ENCODE measurements at regions not wholly inside any gene's neighbourhood (a gene's known extent, or its start where the extent isn't known, plus 50 kb on each side); places are given as distances from the start of the nearest gene placed in this dataset.

- DNase-seq, result no peak
- H3K4me3 ChIP-seq (ENCODE audit: low read depth in 2 of 2, low read length in 1 of 2), result no peak overlapping the region
- H3K4me1 ChIP-seq (ENCODE audit: control insufficient read depth in 1 of 2, insufficient read depth in 2 of 2, low read depth in 1 of 2, low read length in 1 of 2), result peaks cover 16 to 34% of the 10 kb centered on the region in 2 experiments
- no peaks in the 10 kb centered on the region for H3K9me3 ChIP-seq
- H3K4me2 ChIP-seq, result peak overlapping the region; percentile 7
- H4K20me1 ChIP-seq (ENCODE audit: insufficient read depth), result no peaks in the 10 kb centered on the region
- peak overlapping the region in 1 of 2 experiments; percentile 72; a peak in 2 of 4 replicates for H3K27ac ChIP-seq (ENCODE audit: low read depth in 2 of 2, low read length in 1 of 2)
- H2AFZ ChIP-seq (ENCODE audit: low read depth), result no peak overlapping the region
- ChIA-PET CTCF (interaction anchor here (1.1 to 2.6 kb wide), 4 partner anchors 56 to 273 kb away, joined by 3 to 11 read pairs (median 4); no protein-coding TSS in a partner anchor), POLR2A (no interaction called here)
- 50% methylated on average over 8 of the region's 8 CpGs for WGBS (ENCODE audit: low lambda C conversion rate)
- H3K9me2 ChIP-seq, result no peaks in the 10 kb centered on the region
- no peaks in the 10 kb centered on the region for H3K36me3 ChIP-seq (replicated peaks in 1 of 2; ENCODE audit: control insufficient read depth in 1 of 2, insufficient read depth in 2 of 2, low read length in 1 of 2)
- peaks cover 14% of the 10 kb centered on the region for H3F3A ChIP-seq (replicated peaks; ENCODE audit: insufficient read depth)
- H3K79me2 ChIP-seq (ENCODE audit: insufficient read depth), result no peaks in the 10 kb centered on the region
- no peak overlapping the region for H3K9ac ChIP-seq
- H3K27me3 ChIP-seq (ENCODE audit: insufficient read depth), result no peaks in the 10 kb centered on the region
- peak; percentile 10 for TF ChIP-seq CHD2 (IDR thresholded peaks at IDR 0.05; ENCODE audit: low read length, partially characterized antibody)
- no peak for TF ChIP-seq SMC3 (IDR thresholded peaks at IDR 0.05; ENCODE audit: low read depth, low read length)
- no peak for TF ChIP-seq USF2 (IDR thresholded peaks at IDR 0.05; ENCODE audit: borderline replicate concordance, low read depth, low read length)
- no peak for TF ChIP-seq MXI1 (IDR thresholded peaks at IDR 0.05; ENCODE audit: low read depth, low read length)
- TF ChIP-seq GATA2 (CRISPR knock-in tag; IDR thresholded peaks at IDR 0.05), result no peak
- TF ChIP-seq SIN3A (IDR thresholded peaks at IDR 0.05; ENCODE audit: borderline replicate concordance, low read depth, low read length), result no peak
- TF ChIP-seq GABPA (IDR thresholded peaks at IDR 0.05; ENCODE audit: low read depth), result no peak
- TF ChIP-seq RXRA (IDR thresholded peaks at IDR 0.05; ENCODE audit: borderline replicate concordance, low read depth), result peak; percentile 83
- TF ChIP-seq CTCF (IDR thresholded peaks at IDR 0.05), result no peak
- TF ChIP-seq TEAD4 (IDR thresholded peaks at IDR 0.05; ENCODE audit: borderline replicate concordance, insufficient read depth), result peak; percentile 76
- peak; percentile 65; the same call in 1 of the 2 replicates for TF ChIP-seq FOXM1 (IDR thresholded peaks at IDR 0.05; ENCODE audit: low read depth)
- no peak for TF ChIP-seq EZH2phosphoT487 (IDR thresholded peaks at IDR 0.05; ENCODE audit: borderline replicate concordance, low read depth)
- no peak for TF ChIP-seq ELF1 (IDR thresholded peaks at IDR 0.05)
- no peak for TF ChIP-seq FOXJ3 (CRISPR knock-in tag; IDR thresholded peaks at IDR 0.05)
- peak; percentile 67 for TF ChIP-seq PBX3 (IDR thresholded peaks at IDR 0.05)
- TF ChIP-seq RCOR1 (IDR thresholded peaks at IDR 0.05; ENCODE audit: low read length), result no peak
- TF ChIP-seq MEF2A (IDR thresholded peaks at IDR 0.05; ENCODE audit: borderline replicate concordance, low read depth), result peak; percentile 12; the same call in 1 of the 2 replicates
- no peak for TF ChIP-seq IRF3 (IDR thresholded peaks at IDR 0.05; ENCODE audit: low read depth, low read length)
- TF ChIP-seq REST (IDR thresholded peaks at IDR 0.05; ENCODE audit: low read depth, low read length), result 0 out of 2 replicates have a peak, but pooled peaks have one; percentile 49
- TF ChIP-seq NRF1 (IDR thresholded peaks at IDR 0.05; ENCODE audit: low read depth, low read length), result no peak
- peak; percentile 97 for TF ChIP-seq TCF12 (IDR thresholded peaks at IDR 0.05)
- TF ChIP-seq RAD21 (IDR thresholded peaks at IDR 0.05; ENCODE audit: low read length), result no peak
- peak; percentile 80 for TF ChIP-seq USF1 (IDR thresholded peaks at IDR 0.05; ENCODE audit: borderline replicate concordance, low read depth)
- peak; percentile 97 for TF ChIP-seq FOSL2 (IDR thresholded peaks at IDR 0.05; ENCODE audit: borderline replicate concordance, low read depth)
Measured at GRCh38 chr7:28354601-28355402, 57.5 kb upstream of the CREB5 start.

Measured in SK-N-SH (cell line).